NT2/D1 (cell line): ENCODE measurements at regions not wholly inside any gene's neighbourhood (a gene's known extent, or its start where the extent isn't known, plus 50 kb on each side); places are given as distances from the start of the nearest gene placed in this dataset.

Experiments used
- DNase-seq: peaks from one replicate; pipeline ENCODE4 v3.0.0-alpha.2; 2011; ENCODE audit warnings: low read depth, low spot score
- H3K27me3 ChIP-seq: 2 replicates; pipeline ENCODE4 v1.6.0; 2011; ENCODE audit warnings: mild to moderate bottlenecking; ENCODE audit not compliant: insufficient read length, insufficient read depth
- H3K36me3 ChIP-seq: 2 replicates; pipeline ENCODE4 v1.6.1; 2011; ENCODE audit warnings: mild to moderate bottlenecking, low read length, mixed read lengths; ENCODE audit not compliant: insufficient read depth, insufficient read length
- H3K4me1 ChIP-seq: 2 replicates; pipeline ENCODE4 v1.5.1; 2011; ENCODE audit not compliant: insufficient read depth, insufficient read length
- H3K4me3 ChIP-seq: 2 replicates; pipeline ENCODE4 v1.5.1; 2011; ENCODE audit warnings: low read depth; ENCODE audit not compliant: insufficient read length
- H3K9ac ChIP-seq: 2 replicates; pipeline ENCODE4 v1.6.0; 2011; ENCODE audit warnings: low read depth; ENCODE audit not compliant: insufficient read length
- H3K9me3 ChIP-seq: 2 replicates; pipeline ENCODE4 v1.5.1; 2011; ENCODE audit warnings: mild to moderate bottlenecking, low read length; ENCODE audit not compliant: insufficient read depth
- SUZ12 ChIP-seq: IDR thresholded peaks from 2 replicates; pipeline ENCODE4 v1.6.1; 2011; ENCODE audit not compliant: insufficient read length, insufficient read depth; ENCODE audit errors: extremely low read depth
- YY1 ChIP-seq: IDR thresholded peaks from 2 replicates; pipeline ENCODE4 v1.6.1; 2011; ENCODE audit not compliant: insufficient read length, insufficient read depth
- ZNF274 ChIP-seq: IDR thresholded peaks from 2 replicates; pipeline ENCODE4 v1.6.1; 2011; ENCODE audit warnings: mild to moderate bottlenecking, low read depth, low read length

- Histone ChIP-seq H3K9me3 (no peaks in the 10 kb centered on the region), H3K9ac (no peak overlapping the region), H3K4me3 (no peak overlapping the region), H3K36me3 (no peaks in the 10 kb centered on the region), H3K4me1 (no peaks in the 10 kb centered on the region), H3K27me3 (no peaks in the 10 kb centered on the region)
- TF ChIP-seq SUZ12 (no peak), ZNF274 (no peak)
- no peak for DNase-seq
Measured at GRCh38 chr2:38207168-38207567, 131.2 kb upstream of the CYP1B1 start.

- Histone ChIP-seq H3K9ac (no peak overlapping the region), H3K27me3 (no peaks in the 10 kb centered on the region), H3K4me3 (no peak overlapping the region), H3K36me3 (no peaks in the 10 kb centered on the region), H3K4me1 (no peaks in the 10 kb centered on the region), H3K9me3 (no peaks in the 10 kb centered on the region)
- no peak for DNase-seq
- TF ChIP-seq ZNF274 (no peak), YY1 (no peak), SUZ12 (no peak)
Measured at GRCh38 chr2:38203446-38203810, 127.5 kb upstream of the CYP1B1 start.

GRCh38 chr2:38202713-38203445, 126.9 kb upstream of the CYP1B1 start:
- no peak for DNase-seq
- H3K4me1 ChIP-seq: no peaks in the 10 kb centered on the region

GRCh38 chr2:38201784-38202183, 125.8 kb upstream of the CYP1B1 start:
- TF ChIP-seq YY1: no peak
- no peak for TF ChIP-seq SUZ12
- no peak for TF ChIP-seq ZNF274
- no peaks in the 10 kb centered on the region for H3K4me1 ChIP-seq
- H3K9ac ChIP-seq: no peak overlapping the region
- no peaks in the 10 kb centered on the region for H3K9me3 ChIP-seq
- DNase-seq: no peak
- H3K4me3 ChIP-seq: no peak overlapping the region
- no peaks in the 10 kb centered on the region for H3K27me3 ChIP-seq
- no peaks in the 10 kb centered on the region for H3K36me3 ChIP-seq

More at GRCh38 chr2:38202713-38203445, 126.9 kb upstream of the CYP1B1 start:
- Histone ChIP-seq H3K9me3 (no peaks in the 10 kb centered on the region), H3K4me3 (no peak overlapping the region), H3K36me3 (no peaks in the 10 kb centered on the region), H3K27me3 (no peaks in the 10 kb centered on the region), H3K9ac (no peak overlapping the region)
- TF ChIP-seq SUZ12 (no peak), YY1 (no peak), ZNF274 (no peak)

DNA sequence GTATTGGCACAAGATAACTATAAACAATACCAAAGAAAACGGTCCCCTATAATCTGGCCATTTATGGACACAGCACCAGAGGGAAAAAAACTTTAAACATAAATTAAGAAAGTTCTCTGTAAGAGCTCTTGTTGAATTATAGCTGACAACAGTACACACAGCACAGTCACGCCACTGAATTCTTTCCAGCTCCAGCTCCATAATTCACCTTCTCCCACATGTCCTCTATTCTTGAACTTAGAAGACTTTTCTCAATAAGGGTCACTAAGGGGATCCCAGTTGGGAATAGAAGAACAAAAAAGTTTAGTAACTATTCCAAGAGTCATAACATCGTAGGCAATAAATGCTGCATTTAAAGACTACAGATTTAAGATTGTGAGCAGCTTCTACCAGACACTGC, 124.6 kb upstream of the CYP1B1 start:
- Histone ChIP-seq H3K9ac (no peak overlapping the region), H3K4me1 (no peaks in the 10 kb centered on the region), H3K36me3 (no peaks in the 10 kb centered on the region), H3K9me3 (no peaks in the 10 kb centered on the region), H3K4me3 (no peak overlapping the region), H3K27me3 (no peaks in the 10 kb centered on the region)
- no peak for TF ChIP-seq ZNF274
- no peak for TF ChIP-seq YY1
- TF ChIP-seq SUZ12: no peak
- DNase-seq: no peak

GRCh38 chr2:38199127-38199526, 123.2 kb upstream of the CYP1B1 start:
- Histone ChIP-seq H3K4me1 (no peaks in the 10 kb centered on the region), H3K9ac (no peak overlapping the region), H3K36me3 (no peaks in the 10 kb centered on the region), H3K27me3 (no peaks in the 10 kb centered on the region), H3K4me3 (no peak overlapping the region), H3K9me3 (no peaks in the 10 kb centered on the region)
- TF ChIP-seq YY1 (no peak), ZNF274 (no peak)
- no peak for DNase-seq

- Histone ChIP-seq H3K4me3 (no peak overlapping the region), H3K9me3 (no peaks in the 10 kb centered on the region), H3K4me1 (no peaks in the 10 kb centered on the region), H3K36me3 (no peaks in the 10 kb centered on the region), H3K9ac (no peak overlapping the region), H3K27me3 (no peaks in the 10 kb centered on the region)
- DNase-seq: no peak
- TF ChIP-seq ZNF274 (no peak), YY1 (no peak), SUZ12 (no peak)
Measured at GRCh38 chr2:38194751-38195150, 118.8 kb upstream of the CYP1B1 start.
